COR-L47 (cell line): ENCODE measurements at regions not wholly inside any gene's neighbourhood (a gene's known extent, or its start where the extent isn't known, plus 50 kb on each side); places are given as distances from the start of the nearest gene placed in this dataset.

Experiments used
- DNase-seq: peaks from one replicate; lab custom pipeline; 2025; lab: John Stamatoyannopoulos, UW

- peak; percentile 48 for DNase-seq
Measured at GRCh38 chr5:173719731-173720082, 103.3 kb upstream of the BOD1 start.

- no peak for DNase-seq
Measured at GRCh38 chr5:173720286-173720952, 104.0 kb upstream of the BOD1 start.

- no peak for DNase-seq
Measured at GRCh38 chr5:173720953-173721600, 104.6 kb upstream of the BOD1 start.

- no peak for DNase-seq
Measured at GRCh38 chr5:173721601-173722232, 105.3 kb upstream of the BOD1 start.

- DNase-seq: no peak
Measured at GRCh38 chr5:173726846-173727557, 110.6 kb upstream of the BOD1 start.

GRCh38 chr5:173727839-173728778, 111.7 kb upstream of the BOD1 start:
- DNase-seq: no peak

- no peak for DNase-seq
Measured at GRCh38 chr5:173729079-173729765, 112.8 kb upstream of the BOD1 start.

- no peak for DNase-seq
Measured at GRCh38 chr5:173730632-173731298, 114.3 kb upstream of the BOD1 start.

GRCh38 chr5:173733021-173733420, 116.6 kb upstream of the BOD1 start:
- DNase-seq: no peak

GRCh38 chr5:173733425-173733824, 117.0 kb upstream of the BOD1 start:
- no peak for DNase-seq

GRCh38 chr5:173733831-173734501, 117.5 kb upstream of the BOD1 start:
- no peak for DNase-seq

- no peak for DNase-seq
Measured at GRCh38 chr5:173734716-173735115, 118.3 kb upstream of the BOD1 start.

GRCh38 chr5:173735184-173735583, 118.7 kb upstream of the BOD1 start:
- DNase-seq: no peak

GRCh38 chr5:173735691-173736090, 119.2 kb upstream of the BOD1 start:
- no peak for DNase-seq

GRCh38 chr5:173736374-173736773, 119.9 kb upstream of the BOD1 start:
- DNase-seq: no peak

GRCh38 chr5:173736923-173737412, 120.5 kb upstream of the BOD1 start:
- DNase-seq: no peak

GRCh38 chr5:173739741-173740140, 123.3 kb upstream of the BOD1 start:
- no peak for DNase-seq

GRCh38 chr5:173740400-173740799, 124.0 kb upstream of the BOD1 start:
- no peak for DNase-seq

GRCh38 chr5:173741087-173741486, 124.6 kb upstream of the BOD1 start:
- DNase-seq: no peak
